H9 (cell line): ENCODE measurements at regions not wholly inside any gene's neighbourhood (a gene's known extent, or its start where the extent isn't known, plus 50 kb on each side); places are given as distances from the start of the nearest gene placed in this dataset.

Experiments used
- DNase-seq: peaks from one replicate; pipeline ENCODE4 v3.0.0-alpha.2; 2017
- H2AFZ ChIP-seq: one replicate; pipeline ENCODE4 v1.6.1; 2013; ENCODE audit warnings: mild to moderate bottlenecking, low read length, control low read depth, moderate library complexity
- H2AK5ac ChIP-seq: 2 replicates; pipeline ENCODE4 v1.6.1; 2013; ENCODE audit warnings: low read length, control low read depth, mixed read lengths; ENCODE audit not compliant: insufficient read length
- H2BK120ac ChIP-seq: one replicate; pipeline ENCODE4 v1.6.1; 2013; ENCODE audit warnings: low read depth, mild to moderate bottlenecking, low read length, control low read depth, inconsistent platforms; ENCODE audit not compliant: poor library complexity, severe bottlenecking
- H2BK12ac ChIP-seq: 2 replicates; pipeline ENCODE4 v1.6.1; 2013; ENCODE audit warnings: low read length, control low read depth, mixed read lengths, low read depth; ENCODE audit not compliant: insufficient read length
- H2BK15ac ChIP-seq: 2 replicates; pipeline ENCODE4 v1.6.1; 2013; ENCODE audit warnings: low read depth, low read length, control low read depth
- H2BK20ac ChIP-seq: one replicate; pipeline ENCODE4 v1.6.1; 2013; ENCODE audit warnings: low read depth, mild to moderate bottlenecking, low read length, control low read depth, inconsistent platforms; ENCODE audit not compliant: poor library complexity, severe bottlenecking
- H2BK5ac ChIP-seq: 2 replicates; pipeline ENCODE4 v1.6.1; 2013; ENCODE audit warnings: low read length, control low read depth, mixed read lengths; ENCODE audit not compliant: insufficient read length
- H3K14ac ChIP-seq: 2 replicates; pipeline ENCODE4 v1.6.1; 2013; ENCODE audit warnings: low read length, control low read depth; ENCODE audit not compliant: insufficient read depth
- H3K18ac ChIP-seq: 2 replicates; pipeline ENCODE4 v1.6.1; 2013; ENCODE audit warnings: low read depth, mild to moderate bottlenecking, mixed read lengths, low read length, control low read depth; ENCODE audit not compliant: insufficient read length
- H3K23ac ChIP-seq: 2 replicates; pipeline ENCODE4 v1.6.1; 2013; ENCODE audit warnings: low read length, control low read depth, mixed read lengths, low read depth; ENCODE audit not compliant: insufficient read length
- H3K23me2 ChIP-seq: 2 replicates; pipeline ENCODE4 v1.6.1; 2013; ENCODE audit warnings: low read depth, mild to moderate bottlenecking, mixed read lengths, low read length, control low read depth; ENCODE audit not compliant: insufficient read length, poor library complexity, severe bottlenecking
- H3K27ac ChIP-seq: 2 replicates; pipeline ENCODE4 v1.5.1; 2013; ENCODE audit warnings: low read length, control low read depth, mixed read lengths, low read depth; ENCODE audit not compliant: insufficient read length
- H3K27me3 ChIP-seq: 2 replicates; pipeline ENCODE4 v1.6.1; 2013; ENCODE audit warnings: low read length, control low read depth, inconsistent platforms; ENCODE audit not compliant: insufficient read depth
- H3K4ac ChIP-seq: 2 replicates; pipeline ENCODE4 v1.6.1; 2013; ENCODE audit warnings: low read depth, mild to moderate bottlenecking, control low read depth, inconsistent platforms, low read length, moderate library complexity
- H3K4me1 ChIP-seq: 2 replicates; pipeline ENCODE4 v1.6.1; 2013; ENCODE audit warnings: low read length, control low read depth, inconsistent platforms; ENCODE audit not compliant: insufficient read depth
- H3K4me2 ChIP-seq: 2 replicates; pipeline ENCODE4 v1.6.1; 2013; ENCODE audit warnings: low read length, control low read depth, mixed read lengths; ENCODE audit not compliant: insufficient read length, insufficient read depth
- H3K56ac ChIP-seq: 2 replicates; pipeline ENCODE4 v1.6.1; 2013; ENCODE audit warnings: low read depth, mild to moderate bottlenecking, mixed read lengths, low read length, control low read depth; ENCODE audit not compliant: insufficient read length
- H3K79me1 ChIP-seq: 2 replicates; pipeline ENCODE4 v1.6.1; 2013; ENCODE audit warnings: low read depth, mild to moderate bottlenecking, moderate library complexity, low read length, control low read depth, inconsistent platforms; ENCODE audit not compliant: insufficient read depth, poor library complexity, severe bottlenecking
- H3K79me2 ChIP-seq: 2 replicates; pipeline ENCODE4 v1.6.1; 2013; ENCODE audit warnings: low read length, control low read depth, inconsistent platforms; ENCODE audit not compliant: insufficient read depth
- H3K9ac ChIP-seq: 2 replicates; pipeline ENCODE4 v1.6.1; 2013; ENCODE audit warnings: low read length, control low read depth, mixed read lengths; ENCODE audit not compliant: insufficient read length; ENCODE audit errors: extremely low read depth
- H3K9me3 ChIP-seq: one replicate; pipeline ENCODE4 v1.6.1; 2013; ENCODE audit warnings: low read depth, low read length, inconsistent platforms; ENCODE audit not compliant: control insufficient read depth
- H3T11ph ChIP-seq: one replicate; pipeline ENCODE4 v1.6.1; 2013; ENCODE audit warnings: mild to moderate bottlenecking, low read length, control low read depth, inconsistent platforms
- H4K20me1 ChIP-seq: one replicate; pipeline ENCODE4 v1.6.1; 2013; ENCODE audit not compliant: control insufficient read depth, insufficient read length, insufficient read depth
- H4K5ac ChIP-seq: 2 replicates; pipeline ENCODE4 v1.6.1; 2013; ENCODE audit warnings: low read depth, mild to moderate bottlenecking, mixed read lengths, low read length, control low read depth; ENCODE audit not compliant: insufficient read length
- H4K8ac ChIP-seq: replicated peaks from 2 replicates; pipeline ENCODE4 v1.6.1; 2013; ENCODE audit warnings: low read length, control low read depth, mixed read lengths, low read depth; ENCODE audit not compliant: insufficient read length
- H4K91ac ChIP-seq: 2 replicates; pipeline ENCODE4 v1.6.1; 2013; ENCODE audit warnings: low read depth, mild to moderate bottlenecking, moderate library complexity, mixed read lengths, low read length, control low read depth; ENCODE audit not compliant: insufficient read length
- H3K27ac Mint-ChIP-seq, 3 experiments: 2 replicates in 2 of 3; 3 replicates in 1 of 3; pipeline ENCODE4 v1.8.0; 2020 to 2021; ENCODE audit warnings: mixed read lengths in 3 of 3, mild to moderate bottlenecking in 1 of 3, moderate library complexity in 1 of 3
- H3K27me3 Mint-ChIP-seq: 2 replicates; pipeline ENCODE4 v1.8.0; 2021; ENCODE audit warnings: low read depth, mild to moderate bottlenecking, moderate library complexity, mixed read lengths
- H3K36me3 Mint-ChIP-seq, 3 experiments: 2 replicates in 2 of 3; 3 replicates in 1 of 3; pipeline ENCODE4 v1.8.0; 2020 to 2021; ENCODE audit warnings: low read depth in 3 of 3, mixed read lengths in 3 of 3; ENCODE audit not compliant: insufficient read depth in 1 of 3
- H3K4me1 Mint-ChIP-seq, 2 experiments: 2 replicates each; pipeline ENCODE4 v1.8.0; 2020; ENCODE audit warnings: mixed read lengths in 2 of 2
- H3K4me3 Mint-ChIP-seq, 2 experiments: 2 replicates in 1 of 2; 3 replicates in 1 of 2; pipeline ENCODE4 v1.8.0; 2020 to 2021; ENCODE audit warnings: mild to moderate bottlenecking in 2 of 2, mixed read lengths in 2 of 2, moderate library complexity in 1 of 2
- H3K9me3 Mint-ChIP-seq, 2 experiments: 2 replicates in 1 of 2; 3 replicates in 1 of 2; pipeline ENCODE4 v1.8.0; 2020; ENCODE audit warnings: mild to moderate bottlenecking in 2 of 2, mixed read lengths in 2 of 2, moderate library complexity in 1 of 2
- WGBS: extraction: QIAGEN DNeasy Blood & Tissue Kit; methylation state at CpG from one replicate; pipeline ENCODE4 v1.1.7; 2013; ENCODE audit warnings: missing lambda C conversion rate, low lambda C conversion rate, mixed read lengths; ENCODE audit not compliant: insufficient read length; ENCODE audit errors: extremely low coverage; 5-methylcytosine and 5-hydroxymethylcytosine counted together
- TF ChIP-seq, protein P1 (sequence below): fragments of 200-600 bp; sonication (generic); conservative IDR thresholded peaks from 3 replicates; pipeline ENCODE4 v1.8.0; 2021; ENCODE audit warnings: antibody characterized with exemption, mild to moderate bottlenecking

DNA sequence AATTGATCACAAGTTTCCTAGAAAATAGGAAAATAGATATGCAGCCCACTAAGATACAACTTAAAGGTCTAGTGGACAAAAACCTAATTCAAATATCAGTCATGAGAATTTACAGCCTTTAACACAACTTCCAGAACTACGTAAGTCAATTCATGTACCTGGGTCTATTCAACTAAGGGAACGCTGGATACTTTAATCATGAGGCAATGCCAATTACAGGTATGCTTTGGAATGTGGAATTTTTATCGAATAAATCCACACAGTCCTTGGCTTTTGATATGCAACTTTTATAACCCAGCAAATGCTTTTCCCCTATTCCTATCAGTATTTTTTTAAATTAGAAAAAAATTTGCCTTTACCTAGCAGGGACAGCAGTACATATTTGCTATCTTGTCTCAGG, 289.5 kb upstream of the FAT3 start:
- H3K36me3 Mint-ChIP-seq: no peaks in the 10 kb centered on the region
- H4K8ac ChIP-seq: no peak overlapping the region
- no peak overlapping the region for H3T11ph ChIP-seq
- no peak overlapping the region for H2BK120ac ChIP-seq
- H2BK20ac ChIP-seq: no peak overlapping the region
- no peaks in the 10 kb centered on the region for H3K4me1 ChIP-seq
- H3K27ac Mint-ChIP-seq: no peak overlapping the region
- H3K27ac ChIP-seq: no peak overlapping the region
- H2BK5ac ChIP-seq: no peak overlapping the region
- no peak overlapping the region for H3K4me2 ChIP-seq
- TF ChIP-seq, protein P1, sequence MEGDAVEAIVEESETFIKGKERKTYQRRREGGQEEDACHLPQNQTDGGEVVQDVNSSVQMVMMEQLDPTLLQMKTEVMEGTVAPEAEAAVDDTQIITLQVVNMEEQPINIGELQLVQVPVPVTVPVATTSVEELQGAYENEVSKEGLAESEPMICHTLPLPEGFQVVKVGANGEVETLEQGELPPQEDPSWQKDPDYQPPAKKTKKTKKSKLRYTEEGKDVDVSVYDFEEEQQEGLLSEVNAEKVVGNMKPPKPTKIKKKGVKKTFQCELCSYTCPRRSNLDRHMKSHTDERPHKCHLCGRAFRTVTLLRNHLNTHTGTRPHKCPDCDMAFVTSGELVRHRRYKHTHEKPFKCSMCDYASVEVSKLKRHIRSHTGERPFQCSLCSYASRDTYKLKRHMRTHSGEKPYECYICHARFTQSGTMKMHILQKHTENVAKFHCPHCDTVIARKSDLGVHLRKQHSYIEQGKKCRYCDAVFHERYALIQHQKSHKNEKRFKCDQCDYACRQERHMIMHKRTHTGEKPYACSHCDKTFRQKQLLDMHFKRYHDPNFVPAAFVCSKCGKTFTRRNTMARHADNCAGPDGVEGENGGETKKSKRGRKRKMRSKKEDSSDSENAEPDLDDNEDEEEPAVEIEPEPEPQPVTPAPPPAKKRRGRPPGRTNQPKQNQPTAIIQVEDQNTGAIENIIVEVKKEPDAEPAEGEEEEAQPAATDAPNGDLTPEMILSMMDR: no peak
- H2AK5ac ChIP-seq: no peak overlapping the region
- no CpG with 5 or more reads among the region's 3 CpGs for WGBS
- no peak overlapping the region for H3K14ac ChIP-seq
- no peak overlapping the region for H3K56ac ChIP-seq
- H3K27me3 Mint-ChIP-seq: peaks cover 2% of the 10 kb centered on the region; the same call in 1 of the 2 replicates
- no peak overlapping the region for H3K4ac ChIP-seq
- no peak overlapping the region for H4K91ac ChIP-seq
- no peaks in the 10 kb centered on the region for H3K27me3 ChIP-seq
- H3K4me3 Mint-ChIP-seq: no peak overlapping the region
- no peak overlapping the region for H2BK15ac ChIP-seq
- no peak for DNase-seq
- H2BK12ac ChIP-seq: no peak overlapping the region
- H3K9ac ChIP-seq: no peak overlapping the region
- H3K9me3 ChIP-seq: no peaks in the 10 kb centered on the region
- no peaks in the 10 kb centered on the region for H4K20me1 ChIP-seq
- no peak overlapping the region for H2AFZ ChIP-seq
- no peaks in the 10 kb centered on the region; a peak in 1 of 5 replicates for H3K9me3 Mint-ChIP-seq
- no peak overlapping the region for H3K18ac ChIP-seq
- H3K4me1 Mint-ChIP-seq: no peaks in the 10 kb centered on the region
- no peaks in the 10 kb centered on the region for H3K23me2 ChIP-seq
- H3K23ac ChIP-seq: no peak overlapping the region
- H3K79me2 ChIP-seq: no peaks in the 10 kb centered on the region
- H3K79me1 ChIP-seq: no peaks in the 10 kb centered on the region
- H4K5ac ChIP-seq: no peak overlapping the region
